ENCODE measurements at regions not wholly inside any gene's neighbourhood (a gene's known extent, or its start where the extent isn't known, plus 50 kb on each side); places are given as distances from the start of the nearest gene placed in this dataset.

- TF ChIP-seq CTCF (conservative IDR thresholded peaks at IDR 0.05 in 1 of 2, IDR thresholded peaks at IDR 0.05 in 1 of 2; ENCODE audit: extremely low read depth in 1 of 2, insufficient read depth in 1 of 2, low read depth in 1 of 2, low read length in 2 of 2) (no peak), EZH2 (IDR thresholded peaks at IDR 0.05; ENCODE audit: borderline replicate concordance, low read length) (no peak)
Observed at GRCh38 chr6:8201679-8202078, 99.3 kb upstream of the EEF1E1 start.
